ENCODE measurements at regions not wholly inside any gene's neighbourhood (a gene's known extent, or its start where the extent isn't known, plus 50 kb on each side); places are given as distances from the start of the nearest gene placed in this dataset.

DNA sequence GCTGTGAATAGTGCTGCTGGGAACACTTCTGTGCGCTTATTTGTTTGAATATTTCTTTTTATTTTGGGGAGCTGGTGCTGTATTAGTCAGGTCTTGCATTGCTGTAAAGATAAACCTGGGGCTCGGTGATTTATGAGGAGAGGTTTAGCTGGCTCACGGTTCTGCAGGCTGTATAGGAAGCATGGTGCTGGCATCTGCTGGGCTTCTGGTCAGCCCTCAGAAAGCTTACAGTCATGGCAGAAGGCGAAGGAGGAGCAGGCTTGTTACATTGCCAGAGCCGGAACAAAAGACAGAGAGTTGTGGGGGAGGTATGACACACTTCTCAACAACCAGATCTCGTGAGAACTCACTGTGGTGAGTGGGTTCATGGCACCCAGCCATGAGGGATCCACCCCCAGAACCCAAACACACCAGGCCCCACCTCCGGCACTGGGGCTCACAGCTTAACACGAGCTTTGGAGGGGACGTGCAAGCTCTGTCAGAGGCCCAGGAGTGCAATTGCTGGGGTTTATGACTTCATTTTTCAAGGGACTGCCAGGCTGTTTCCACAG is 68.8 kb upstream of the GATA5 start:
- no peak for TF ChIP-seq POLR2A (IDR thresholded peaks at IDR 0.05)
- TF ChIP-seq, protein P1, sequence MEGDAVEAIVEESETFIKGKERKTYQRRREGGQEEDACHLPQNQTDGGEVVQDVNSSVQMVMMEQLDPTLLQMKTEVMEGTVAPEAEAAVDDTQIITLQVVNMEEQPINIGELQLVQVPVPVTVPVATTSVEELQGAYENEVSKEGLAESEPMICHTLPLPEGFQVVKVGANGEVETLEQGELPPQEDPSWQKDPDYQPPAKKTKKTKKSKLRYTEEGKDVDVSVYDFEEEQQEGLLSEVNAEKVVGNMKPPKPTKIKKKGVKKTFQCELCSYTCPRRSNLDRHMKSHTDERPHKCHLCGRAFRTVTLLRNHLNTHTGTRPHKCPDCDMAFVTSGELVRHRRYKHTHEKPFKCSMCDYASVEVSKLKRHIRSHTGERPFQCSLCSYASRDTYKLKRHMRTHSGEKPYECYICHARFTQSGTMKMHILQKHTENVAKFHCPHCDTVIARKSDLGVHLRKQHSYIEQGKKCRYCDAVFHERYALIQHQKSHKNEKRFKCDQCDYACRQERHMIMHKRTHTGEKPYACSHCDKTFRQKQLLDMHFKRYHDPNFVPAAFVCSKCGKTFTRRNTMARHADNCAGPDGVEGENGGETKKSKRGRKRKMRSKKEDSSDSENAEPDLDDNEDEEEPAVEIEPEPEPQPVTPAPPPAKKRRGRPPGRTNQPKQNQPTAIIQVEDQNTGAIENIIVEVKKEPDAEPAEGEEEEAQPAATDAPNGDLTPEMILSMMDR (IDR thresholded peaks at IDR 0.05), result no peak
- 74 to 78% methylated on average over 4 to 6 of the region's 9 CpGs for WGBS, 2 donors
- Histone ChIP-seq H3K27me3 (peaks cover 0 to 64% (median 1%) of the 10 kb centered on the region in 4 donors), H3K36me3 (no peaks in the 10 kb centered on the region), H3K9me3 (no peaks in the 10 kb centered on the region), H3K27ac (no peak overlapping the region), H3K4me1 (peaks cover 0 to 7% (median 0%) of the 10 kb centered on the region in 3 donors), H3K4me3 (no peak overlapping the region)
- intact Hi-C loops (cut with DNase I), result no loop called here
- no peak for DNase-seq

- no peak overlapping the region for H3K27ac ChIP-seq
- H3K4me1 ChIP-seq, result peaks cover 0 to 9% (median 2%) of the 10 kb centered on the region in 3 donors
- H3K27me3 ChIP-seq, result peaks cover 0 to 64% (median 7%) of the 10 kb centered on the region in 4 donors
- no peak for DNase-seq
- H3K4me3 ChIP-seq, result no peak overlapping the region
- TF ChIP-seq, protein P1 (IDR thresholded peaks at IDR 0.05), result no peak
- TF ChIP-seq POLR2A (IDR thresholded peaks at IDR 0.05), result no peak
- no peaks in the 10 kb centered on the region for H3K9me3 ChIP-seq
- no peaks in the 10 kb centered on the region for H3K36me3 ChIP-seq
- intact Hi-C loops (cut with DNase I), result no loop called here
- WGBS, 2 donors, result 82 to 95% methylated on average over 3 to 10 of the region's 17 CpGs
Observed at GRCh38 chr20:62545271-62545670, 69.5 kb upstream of the GATA5 start.

GRCh38 chr20:62545901-62546525 is 70.2 kb upstream of the GATA5 start:
- WGBS, 2 donors, result 82 to 88% methylated on average over 10 to 11 of the region's 22 CpGs
- intact Hi-C loops (cut with DNase I), result no loop called here
- DNase-seq, result no peak
- Histone ChIP-seq H3K27me3 (peaks cover 2 to 64% (median 11%) of the 10 kb centered on the region in 4 donors), H3K4me3 (no peak overlapping the region), H3K9me3 (no peaks in the 10 kb centered on the region), H3K4me1 (peaks cover 7 to 17% (median 9%) of the 10 kb centered on the region in 3 donors), H3K27ac (no peak overlapping the region), H3K36me3 (no peaks in the 10 kb centered on the region)
- TF ChIP-seq, protein P1 (IDR thresholded peaks at IDR 0.05), result no peak
- no peak for TF ChIP-seq POLR2A (IDR thresholded peaks at IDR 0.05)

GRCh38 chr20:62546606-62547005 is 70.8 kb upstream of the GATA5 start:
- TF ChIP-seq, protein P1 (IDR thresholded peaks at IDR 0.05), result no peak
- no peak for TF ChIP-seq POLR2A (IDR thresholded peaks at IDR 0.05)
- Histone ChIP-seq H3K4me3 (no peak overlapping the region), H3K36me3 (no peaks in the 10 kb centered on the region), H3K27ac (no peak overlapping the region), H3K27me3 (peaks cover 8 to 65% (median 17%) of the 10 kb centered on the region in 4 donors), H3K9me3 (no peaks in the 10 kb centered on the region), H3K4me1 (peaks cover 9 to 22% (median 15%) of the 10 kb centered on the region in 3 donors)
- no peak for DNase-seq
- intact Hi-C loops (cut with DNase I), result no loop called here
- 83 to 88% methylated on average over 3 to 11 of the region's 12 CpGs for WGBS, 2 donors

DNA sequence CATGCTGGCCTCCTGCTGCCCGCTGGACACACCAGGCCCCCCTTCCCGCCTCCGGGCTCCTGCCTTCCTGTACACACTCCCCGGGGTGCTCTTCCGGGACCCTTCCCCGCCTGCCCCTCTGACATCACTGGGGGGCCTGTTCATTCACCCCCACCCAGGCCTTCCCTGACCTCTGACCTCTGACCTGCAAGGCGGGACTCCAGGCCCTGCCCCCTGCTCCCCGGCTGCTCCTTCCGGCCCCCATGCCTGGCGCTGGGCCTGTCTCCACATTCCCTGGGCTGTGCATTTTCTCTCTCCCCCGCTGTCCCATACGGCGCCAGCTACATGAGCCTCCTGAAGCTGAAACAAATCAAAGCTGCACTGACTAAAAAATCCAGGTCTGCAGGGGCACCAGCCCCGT is 71.6 kb upstream of the GATA5 start:
- Histone ChIP-seq H3K27me3 (peaks cover 9 to 72% (median 21%) of the 10 kb centered on the region in 4 donors), H3K9me3 (no peaks in the 10 kb centered on the region), H3K4me3 (no peak overlapping the region), H3K27ac (no peak overlapping the region), H3K36me3 (no peaks in the 10 kb centered on the region), H3K4me1 (peaks cover 9 to 28% (median 16%) of the 10 kb centered on the region in 3 donors)
- intact Hi-C loops (cut with DNase I), result no loop called here
- 90 to 92% methylated on average over 5 to 8 of the region's 14 CpGs for WGBS, 2 donors
- DNase-seq, result no peak
- TF ChIP-seq, protein P1 (IDR thresholded peaks at IDR 0.05), result no peak
- no peak for TF ChIP-seq POLR2A (IDR thresholded peaks at IDR 0.05)

Data from esophagus squamous epithelium (tissue), 5 donors.